Ovary (tissue), 3 donors: ENCODE measurements at regions not wholly inside any gene's neighbourhood (a gene's known extent, or its start where the extent isn't known, plus 50 kb on each side); places are given as distances from the start of the nearest gene placed in this dataset.

ENCODE experiments used
- POLR2A ChIP-seq: fragments of 450-650 bp; IDR thresholded peaks from one replicate; pipeline ENCODE4 v1.6.1; 2017; ENCODE audit warnings: antibody characterized with exemption, mild to moderate bottlenecking, moderate library complexity
- TF ChIP-seq, protein P1 (sequence below), 3 donors: fragments of 450-650 bp in 2 of 3; fragments of 200-600 bp in 1 of 3; IDR thresholded peaks; one replicate each; pipeline versions ENCODE4 v1.5.1 to v1.8.0; 2016 to 2022; ENCODE audit warnings: antibody characterized with exemption in 3 of 3, mild to moderate bottlenecking in 1 of 3
- donor health status: DM: no; HTN: no; CAD: no.

DNA sequence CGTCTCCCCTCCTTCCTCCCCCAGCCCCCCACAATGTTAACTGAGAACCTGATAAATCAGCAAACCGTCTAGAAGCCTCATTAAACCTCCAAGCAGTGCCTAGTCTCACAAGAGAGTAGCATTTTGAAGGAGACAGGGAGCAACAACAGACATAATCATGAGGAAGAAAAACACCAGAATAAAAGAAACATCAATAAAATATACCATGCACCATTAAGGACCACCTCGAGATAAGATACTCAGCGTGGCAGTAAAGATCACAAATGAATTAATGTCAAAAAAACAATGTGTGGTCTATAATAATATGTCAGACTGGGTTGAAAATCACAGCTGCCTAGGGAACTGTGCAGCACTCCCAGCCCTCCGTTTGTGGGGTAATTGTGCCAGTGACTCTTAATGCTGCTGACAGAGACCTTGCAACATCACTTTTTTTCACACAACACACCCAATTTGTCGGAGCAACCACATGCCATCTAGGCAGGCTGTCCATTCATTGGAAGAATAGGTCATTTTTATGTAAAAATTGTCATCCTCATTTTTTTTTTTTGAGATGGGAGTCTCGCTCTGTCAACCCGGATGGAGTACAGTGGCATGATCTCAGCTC lies 450.8 kb upstream of the WWC1 start:
- no peak for TF ChIP-seq POLR2A
- TF ChIP-seq, protein P1, sequence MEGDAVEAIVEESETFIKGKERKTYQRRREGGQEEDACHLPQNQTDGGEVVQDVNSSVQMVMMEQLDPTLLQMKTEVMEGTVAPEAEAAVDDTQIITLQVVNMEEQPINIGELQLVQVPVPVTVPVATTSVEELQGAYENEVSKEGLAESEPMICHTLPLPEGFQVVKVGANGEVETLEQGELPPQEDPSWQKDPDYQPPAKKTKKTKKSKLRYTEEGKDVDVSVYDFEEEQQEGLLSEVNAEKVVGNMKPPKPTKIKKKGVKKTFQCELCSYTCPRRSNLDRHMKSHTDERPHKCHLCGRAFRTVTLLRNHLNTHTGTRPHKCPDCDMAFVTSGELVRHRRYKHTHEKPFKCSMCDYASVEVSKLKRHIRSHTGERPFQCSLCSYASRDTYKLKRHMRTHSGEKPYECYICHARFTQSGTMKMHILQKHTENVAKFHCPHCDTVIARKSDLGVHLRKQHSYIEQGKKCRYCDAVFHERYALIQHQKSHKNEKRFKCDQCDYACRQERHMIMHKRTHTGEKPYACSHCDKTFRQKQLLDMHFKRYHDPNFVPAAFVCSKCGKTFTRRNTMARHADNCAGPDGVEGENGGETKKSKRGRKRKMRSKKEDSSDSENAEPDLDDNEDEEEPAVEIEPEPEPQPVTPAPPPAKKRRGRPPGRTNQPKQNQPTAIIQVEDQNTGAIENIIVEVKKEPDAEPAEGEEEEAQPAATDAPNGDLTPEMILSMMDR (IDR thresholded peaks at IDR 0.05) = no peak
